T-helper 1 cell treated with Interleukin-12 subunit alpha and Interleukin-12 subunit beta and Interleukin-4 antibody, amounts not matched to agents 30 μg/mL and 1 μg/mL, for 36 hours (primary cell): ENCODE measurements at regions not wholly inside any gene's neighbourhood (a gene's known extent, or its start where the extent isn't known, plus 50 kb on each side); places are given as distances from the start of the nearest gene placed in this dataset.

Experiments used
- H3K27ac Mint-ChIP-seq: one replicate; pipeline ENCODE4 v1.8.0; 2021; ENCODE audit warnings: mild to moderate bottlenecking, mixed read lengths
- H3K27me3 Mint-ChIP-seq: one replicate; pipeline ENCODE4 v1.8.0; 2021; ENCODE audit warnings: low read depth, mixed read lengths
- H3K36me3 Mint-ChIP-seq: one replicate; pipeline ENCODE4 v1.8.0; 2021; ENCODE audit warnings: low read depth, mixed read lengths
- H3K4me1 Mint-ChIP-seq: one replicate; pipeline ENCODE4 v1.8.0; 2021; ENCODE audit warnings: low read depth, mixed read lengths
- H3K4me3 Mint-ChIP-seq: one replicate; pipeline ENCODE4 v1.8.0; 2021; ENCODE audit warnings: mild to moderate bottlenecking, moderate library complexity, mixed read lengths
- H3K9me3 Mint-ChIP-seq: one replicate; pipeline ENCODE4 v1.8.0; 2021; ENCODE audit warnings: mixed read lengths

DNA sequence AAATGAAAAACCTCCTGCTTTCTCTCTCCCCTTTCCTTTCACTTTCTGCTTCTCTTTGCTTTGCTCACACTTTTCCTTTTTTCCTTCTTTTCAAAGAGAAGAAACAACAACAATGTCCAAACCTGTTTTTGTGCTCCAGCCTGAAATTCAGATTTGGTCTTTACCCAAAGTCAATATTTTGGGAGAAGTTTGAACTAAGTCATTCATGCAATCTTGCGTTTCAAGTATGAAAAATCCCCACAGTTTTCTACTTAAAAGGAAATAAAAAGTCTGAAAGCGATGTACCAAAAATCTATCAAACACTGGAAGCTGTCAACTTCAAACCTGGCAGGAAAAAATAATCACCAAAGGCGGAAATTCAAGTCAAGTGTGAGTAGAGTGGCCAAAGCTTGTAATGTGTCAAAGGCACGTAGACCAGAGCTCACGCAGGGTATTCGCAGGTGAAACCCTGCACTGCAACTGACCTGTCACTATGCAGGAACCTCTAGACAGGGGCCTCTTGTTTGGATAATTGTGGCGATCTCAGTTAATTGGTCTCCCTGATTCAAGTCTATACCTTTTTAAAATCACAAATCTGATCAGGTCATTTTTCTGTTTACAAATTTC is 118.8 kb upstream of the GALNT15 start:
- no peaks in the 10 kb centered on the region for H3K9me3 Mint-ChIP-seq
- H3K4me1 Mint-ChIP-seq, result no peaks in the 10 kb centered on the region
- no peaks in the 10 kb centered on the region for H3K36me3 Mint-ChIP-seq
- H3K4me3 Mint-ChIP-seq, result no peak overlapping the region
- H3K27ac Mint-ChIP-seq, result no peak overlapping the region
- peaks cover 4% of the 10 kb centered on the region for H3K27me3 Mint-ChIP-seq

DNA sequence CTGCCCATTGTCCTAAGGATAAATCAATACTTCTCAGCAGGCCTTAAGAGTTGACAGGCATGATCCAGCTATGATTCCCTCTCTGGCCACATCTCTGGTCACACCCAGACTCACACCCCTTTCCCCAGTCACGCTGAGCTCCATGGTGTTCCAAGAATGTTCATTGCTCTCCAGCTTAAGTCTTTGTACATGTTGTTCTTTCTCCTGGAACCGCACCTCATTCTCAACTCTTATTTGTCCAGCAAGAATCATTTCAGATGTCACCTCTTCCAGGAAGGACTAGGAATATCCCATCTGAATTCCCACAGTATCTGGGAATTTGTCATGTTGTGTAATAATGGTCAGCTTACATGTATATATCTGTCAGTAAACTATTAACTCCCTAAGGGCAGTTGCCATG is 118.3 kb upstream of the GALNT15 start:
- Mint-ChIP-seq H3K27me3 (peaks cover 4% of the 10 kb centered on the region), H3K4me3 (no peak overlapping the region), H3K27ac (no peak overlapping the region), H3K9me3 (no peaks in the 10 kb centered on the region), H3K36me3 (no peaks in the 10 kb centered on the region), H3K4me1 (no peaks in the 10 kb centered on the region)

DNA sequence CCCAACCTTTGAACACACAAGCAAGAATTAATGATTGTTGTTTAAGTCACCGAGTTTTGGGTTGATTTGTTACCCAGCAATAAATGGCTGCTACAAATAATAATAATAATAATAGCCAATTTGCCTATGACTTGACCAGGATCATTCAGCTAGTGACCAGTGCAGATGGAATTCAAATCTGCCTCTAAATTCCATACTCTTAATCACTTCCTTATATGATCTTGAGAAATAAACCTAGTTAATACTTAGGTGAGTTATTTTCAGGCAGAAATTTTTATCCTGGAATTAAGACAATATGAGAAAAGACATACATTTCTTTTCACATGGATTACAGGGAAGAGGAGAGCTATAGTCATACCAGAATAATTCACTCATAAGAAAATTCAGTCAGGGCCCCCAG is 116.0 kb upstream of the GALNT15 start:
- Mint-ChIP-seq H3K4me1 (no peaks in the 10 kb centered on the region), H3K27me3 (peaks cover 2% of the 10 kb centered on the region), H3K9me3 (no peaks in the 10 kb centered on the region), H3K4me3 (no peak overlapping the region), H3K27ac (no peak overlapping the region), H3K36me3 (no peaks in the 10 kb centered on the region)

DNA sequence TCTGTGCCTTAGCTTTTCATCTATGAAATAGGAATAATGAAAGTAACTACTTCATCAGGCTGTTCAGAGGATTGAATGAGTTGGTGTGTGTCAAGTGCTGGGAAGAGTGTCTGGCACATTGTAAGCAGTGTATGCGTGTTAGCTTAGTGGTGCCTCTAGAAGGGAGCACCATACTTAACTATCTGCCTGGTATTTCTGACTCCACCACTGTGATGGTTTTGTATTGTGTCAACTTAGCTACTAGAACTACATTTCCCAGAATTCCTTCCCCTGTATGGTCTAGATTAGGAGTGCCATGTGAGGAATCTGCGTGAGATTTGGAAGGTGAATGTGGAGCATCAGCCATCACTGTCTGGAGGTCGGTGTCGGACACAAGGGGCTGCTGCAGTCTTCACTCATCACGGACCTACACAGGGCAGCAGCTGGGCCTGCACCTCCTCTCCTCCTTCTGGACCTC is 115.4 kb upstream of the GALNT15 start:
- Mint-ChIP-seq H3K27me3 (no peaks in the 10 kb centered on the region), H3K27ac (no peak overlapping the region), H3K4me1 (no peaks in the 10 kb centered on the region), H3K36me3 (no peaks in the 10 kb centered on the region), H3K9me3 (no peaks in the 10 kb centered on the region), H3K4me3 (no peak overlapping the region)

DNA sequence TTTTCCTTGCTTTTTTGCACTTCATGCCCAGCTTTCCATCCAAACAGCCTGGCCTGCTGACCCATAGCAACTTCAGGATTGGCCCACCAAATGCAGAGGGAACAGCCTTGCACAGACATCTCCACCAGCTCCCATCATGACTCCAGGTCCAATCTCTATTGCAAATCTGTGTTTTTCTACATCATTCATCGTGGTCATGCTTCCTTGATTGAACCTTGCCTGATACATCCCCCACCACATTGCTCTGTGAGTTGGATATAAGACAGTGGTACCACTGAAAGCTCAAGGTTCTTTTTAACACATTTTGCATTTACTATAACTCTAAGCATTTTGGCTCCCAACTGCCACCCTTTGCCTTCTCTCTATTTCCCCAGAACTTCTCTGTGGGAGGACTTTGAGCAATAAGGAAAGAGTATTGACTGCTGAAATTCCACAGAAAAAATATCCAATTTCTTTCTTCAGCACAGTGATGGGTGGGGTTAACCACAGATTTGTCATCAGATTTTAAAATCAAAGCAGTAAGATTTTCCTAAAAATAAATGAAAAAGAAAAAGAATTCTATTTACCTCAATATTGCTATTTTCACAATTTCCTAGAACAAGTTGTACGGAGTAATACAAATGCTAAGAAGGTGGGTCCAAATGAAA is 114.6 kb upstream of the GALNT15 start:
- Mint-ChIP-seq H3K9me3 (no peaks in the 10 kb centered on the region), H3K27me3 (no peaks in the 10 kb centered on the region), H3K4me3 (no peak overlapping the region), H3K27ac (no peak overlapping the region), H3K36me3 (no peaks in the 10 kb centered on the region), H3K4me1 (no peaks in the 10 kb centered on the region)

DNA sequence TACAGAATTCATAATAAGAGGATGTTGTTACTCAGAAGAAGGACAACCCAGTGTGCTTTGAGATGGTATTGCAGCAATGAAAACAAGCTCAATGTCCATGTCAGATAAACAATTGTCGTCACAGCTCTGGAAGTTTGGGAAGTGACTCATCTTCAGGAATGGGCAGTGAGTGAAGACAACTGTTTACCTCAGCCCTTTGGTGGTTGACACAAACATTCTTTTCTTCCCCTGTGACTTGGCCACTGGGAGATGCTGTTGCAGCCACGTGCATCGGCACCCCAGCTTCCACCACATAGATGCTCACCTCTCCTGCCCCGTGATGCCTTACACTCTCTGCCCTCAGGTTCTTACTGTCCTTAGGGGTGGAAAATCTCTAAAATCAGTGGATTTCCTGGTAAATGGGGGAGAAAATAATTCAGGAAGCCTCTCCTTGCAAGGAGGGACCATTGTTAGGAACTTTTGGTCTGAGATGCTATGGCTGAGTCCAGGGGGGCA is 114.1 kb upstream of the GALNT15 start:
- Mint-ChIP-seq H3K27me3 (no peaks in the 10 kb centered on the region), H3K4me3 (no peak overlapping the region), H3K9me3 (no peaks in the 10 kb centered on the region), H3K36me3 (no peaks in the 10 kb centered on the region), H3K27ac (no peak overlapping the region), H3K4me1 (no peaks in the 10 kb centered on the region)

DNA sequence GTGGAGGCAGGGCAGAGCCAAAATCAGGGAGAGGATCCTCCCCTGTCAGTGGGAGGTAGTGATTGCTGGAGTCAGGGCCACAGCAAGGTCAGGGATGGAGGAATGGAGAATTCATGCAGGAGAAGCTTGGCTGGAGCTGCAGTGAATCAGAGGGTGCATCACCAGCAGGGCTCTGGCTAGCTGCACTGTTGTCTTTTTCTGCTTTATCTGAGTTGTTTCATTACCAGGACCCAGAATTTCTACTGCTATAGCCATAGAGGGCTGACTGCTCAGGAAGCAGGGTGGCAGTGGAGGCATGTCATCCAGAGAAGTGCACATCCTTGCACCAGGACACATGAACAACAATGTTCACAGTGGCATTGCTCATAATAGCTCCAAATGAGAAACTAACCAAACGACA is 113.5 kb upstream of the GALNT15 start:
- no peaks in the 10 kb centered on the region for H3K36me3 Mint-ChIP-seq
- no peak overlapping the region for H3K27ac Mint-ChIP-seq
- no peak overlapping the region for H3K4me3 Mint-ChIP-seq
- no peaks in the 10 kb centered on the region for H3K4me1 Mint-ChIP-seq
- no peaks in the 10 kb centered on the region for H3K9me3 Mint-ChIP-seq
- no peaks in the 10 kb centered on the region for H3K27me3 Mint-ChIP-seq

DNA sequence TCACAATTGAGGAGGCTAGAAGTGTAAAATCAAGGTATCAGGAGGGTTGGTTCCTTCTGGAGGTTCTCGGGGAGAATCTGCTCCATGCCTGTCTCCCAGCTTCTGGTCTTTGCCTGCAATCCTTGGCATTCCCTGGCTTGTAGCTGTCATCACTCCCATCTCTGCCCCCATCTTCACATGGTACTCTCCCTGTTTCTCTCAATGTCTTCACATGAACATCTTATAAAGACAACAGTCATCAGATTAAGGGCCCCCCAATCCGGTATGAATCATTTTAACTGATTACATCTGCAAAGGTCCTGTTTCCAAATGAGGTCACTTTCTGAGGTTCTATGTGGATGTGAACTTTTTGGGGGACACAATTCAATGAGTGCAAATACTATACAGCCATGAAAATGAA is 113.0 kb upstream of the GALNT15 start:
- Mint-ChIP-seq H3K9me3 (no peaks in the 10 kb centered on the region), H3K36me3 (no peaks in the 10 kb centered on the region), H3K27ac (no peak overlapping the region), H3K27me3 (no peaks in the 10 kb centered on the region), H3K4me1 (no peaks in the 10 kb centered on the region), H3K4me3 (no peak overlapping the region)

DNA sequence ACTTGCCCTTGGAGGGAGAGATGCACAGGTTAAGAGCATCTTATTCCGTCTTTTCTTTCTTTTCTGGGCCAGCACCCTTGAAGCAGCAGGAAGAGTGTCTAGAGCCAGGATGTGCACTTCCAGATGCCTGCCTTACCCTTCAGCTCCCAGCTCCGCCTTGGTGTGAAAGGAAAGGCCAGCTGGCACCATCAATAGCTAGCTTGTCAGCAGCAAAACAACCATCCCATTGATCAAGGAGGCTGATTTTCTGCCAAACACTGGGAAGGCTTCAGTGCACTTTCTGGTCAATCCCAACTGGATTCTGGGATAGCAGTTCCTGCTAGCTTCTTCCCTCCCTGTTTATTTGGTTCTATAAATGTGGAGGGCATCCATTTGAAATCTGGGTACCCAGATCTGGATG is 110.9 kb upstream of the GALNT15 start:
- Mint-ChIP-seq H3K4me1 (no peaks in the 10 kb centered on the region), H3K9me3 (no peaks in the 10 kb centered on the region), H3K4me3 (no peak overlapping the region), H3K27ac (no peak overlapping the region), H3K27me3 (no peaks in the 10 kb centered on the region), H3K36me3 (no peaks in the 10 kb centered on the region)

DNA sequence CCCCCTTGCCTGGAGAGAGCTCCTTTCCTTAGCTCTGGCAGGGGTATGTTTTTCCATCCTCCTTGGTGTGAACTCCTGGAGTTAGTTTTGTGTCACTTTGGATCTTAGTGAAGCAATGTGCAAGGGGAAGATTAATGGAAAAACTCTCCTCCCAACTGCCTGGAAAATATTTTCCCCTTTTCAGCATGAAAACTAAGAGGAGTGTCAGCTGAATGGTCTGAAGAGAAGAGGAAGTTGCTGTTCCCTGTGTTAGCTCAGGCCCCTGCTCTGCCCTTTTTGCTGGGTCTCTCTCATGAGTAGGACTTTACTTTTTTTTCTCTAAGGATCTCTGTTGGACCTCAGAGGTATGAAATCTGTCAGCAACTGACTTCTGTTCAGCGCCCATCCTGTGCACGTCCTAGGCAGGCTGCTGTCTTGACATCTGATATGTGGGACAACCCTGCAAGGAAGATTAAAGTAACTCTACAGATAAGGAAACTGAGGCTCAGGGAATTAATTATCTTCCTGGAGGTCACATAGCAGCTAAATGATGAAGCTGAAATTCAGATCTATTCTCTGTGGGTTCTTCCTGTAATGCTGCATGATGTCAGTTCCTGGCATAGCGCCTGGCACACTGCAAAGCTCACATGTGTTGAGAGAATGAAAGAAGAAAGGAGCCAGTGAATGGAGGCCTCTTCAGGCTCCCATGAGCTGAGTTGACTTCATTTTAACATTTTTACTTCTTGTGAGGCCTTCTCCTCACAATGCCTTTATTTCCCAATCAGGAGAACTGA is 109.7 kb upstream of the GALNT15 start:
- Mint-ChIP-seq H3K36me3 (no peaks in the 10 kb centered on the region), H3K4me1 (no peaks in the 10 kb centered on the region), H3K27me3 (no peaks in the 10 kb centered on the region), H3K4me3 (no peak overlapping the region), H3K9me3 (no peaks in the 10 kb centered on the region), H3K27ac (no peak overlapping the region)

DNA sequence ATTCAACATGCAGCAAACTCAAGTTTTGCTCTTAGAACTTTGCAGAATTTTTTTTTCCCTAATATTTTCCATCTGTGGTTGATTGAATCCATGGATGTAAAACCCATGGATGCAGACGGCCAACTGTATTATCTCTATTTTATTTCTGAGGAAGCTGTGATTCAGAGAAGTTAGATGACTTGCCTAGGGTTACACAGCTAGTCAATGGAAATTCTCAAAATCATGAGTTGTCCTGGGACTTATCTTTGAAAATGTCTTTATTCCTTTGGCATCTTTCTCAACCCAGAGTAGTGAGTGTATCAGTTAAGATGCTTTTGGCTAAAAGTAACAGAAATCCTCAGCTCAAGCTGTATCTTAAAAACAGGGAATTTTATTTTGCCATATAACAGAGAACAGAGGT is 107.9 kb upstream of the GALNT15 start:
- Mint-ChIP-seq H3K4me3 (no peak overlapping the region), H3K27me3 (no peaks in the 10 kb centered on the region), H3K36me3 (no peaks in the 10 kb centered on the region), H3K9me3 (no peaks in the 10 kb centered on the region), H3K27ac (no peak overlapping the region), H3K4me1 (no peaks in the 10 kb centered on the region)

DNA sequence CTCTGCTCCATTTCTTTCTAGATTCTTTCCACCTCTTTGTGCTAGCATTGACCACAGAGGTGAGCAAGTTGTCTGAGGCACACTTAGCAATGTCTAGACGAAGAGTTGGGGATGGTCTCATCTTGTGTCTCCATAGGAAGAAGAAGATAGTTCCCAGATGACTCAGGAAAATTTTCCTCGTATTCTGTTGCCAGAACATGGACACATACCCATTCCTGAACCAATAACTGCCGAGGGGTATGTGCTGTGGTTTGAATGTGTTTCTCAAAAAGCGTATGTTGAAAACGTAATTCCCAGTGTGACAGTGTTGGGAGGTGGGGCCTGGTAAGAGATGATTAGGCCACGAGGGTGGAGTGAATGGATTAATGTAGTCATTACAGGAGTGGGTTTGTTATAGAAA is 107.5 kb upstream of the GALNT15 start:
- Mint-ChIP-seq H3K36me3 (no peaks in the 10 kb centered on the region), H3K27me3 (no peaks in the 10 kb centered on the region), H3K9me3 (peaks cover 3% of the 10 kb centered on the region), H3K4me1 (no peaks in the 10 kb centered on the region), H3K27ac (no peak overlapping the region), H3K4me3 (no peak overlapping the region)

DNA sequence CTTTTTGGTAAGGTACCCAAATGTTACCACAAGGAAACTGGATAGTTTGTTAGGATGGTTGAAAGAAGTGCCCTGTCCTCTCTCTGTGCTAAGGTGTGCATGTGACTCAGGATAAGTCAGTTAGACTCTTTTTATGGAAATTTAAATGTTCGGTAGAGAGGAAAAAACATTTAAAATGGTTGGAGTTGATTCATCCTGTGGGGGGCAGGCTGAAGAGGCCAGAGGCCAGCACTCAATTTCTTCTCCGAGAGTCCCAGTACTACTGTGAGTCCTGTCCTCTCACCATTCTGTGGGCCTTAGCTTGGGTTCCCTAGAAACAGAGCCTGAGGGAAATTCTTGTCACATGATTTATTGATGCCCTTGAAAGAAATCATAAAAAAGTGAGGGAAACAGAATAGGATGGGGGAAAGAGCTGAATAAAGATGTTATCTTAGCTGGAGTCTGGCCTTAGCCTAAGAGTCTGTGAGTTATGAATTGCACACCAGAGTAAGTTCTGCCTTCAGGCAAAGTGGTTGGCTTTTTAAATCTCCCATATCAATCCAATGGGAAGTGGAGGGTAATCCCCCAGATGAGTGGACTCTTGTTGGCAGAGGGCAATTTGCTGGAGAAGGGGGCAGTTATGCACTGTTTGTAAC is 106.5 kb upstream of the GALNT15 start:
- no peaks in the 10 kb centered on the region for H3K36me3 Mint-ChIP-seq
- H3K27ac Mint-ChIP-seq, result no peak overlapping the region
- no peaks in the 10 kb centered on the region for H3K27me3 Mint-ChIP-seq

DNA sequence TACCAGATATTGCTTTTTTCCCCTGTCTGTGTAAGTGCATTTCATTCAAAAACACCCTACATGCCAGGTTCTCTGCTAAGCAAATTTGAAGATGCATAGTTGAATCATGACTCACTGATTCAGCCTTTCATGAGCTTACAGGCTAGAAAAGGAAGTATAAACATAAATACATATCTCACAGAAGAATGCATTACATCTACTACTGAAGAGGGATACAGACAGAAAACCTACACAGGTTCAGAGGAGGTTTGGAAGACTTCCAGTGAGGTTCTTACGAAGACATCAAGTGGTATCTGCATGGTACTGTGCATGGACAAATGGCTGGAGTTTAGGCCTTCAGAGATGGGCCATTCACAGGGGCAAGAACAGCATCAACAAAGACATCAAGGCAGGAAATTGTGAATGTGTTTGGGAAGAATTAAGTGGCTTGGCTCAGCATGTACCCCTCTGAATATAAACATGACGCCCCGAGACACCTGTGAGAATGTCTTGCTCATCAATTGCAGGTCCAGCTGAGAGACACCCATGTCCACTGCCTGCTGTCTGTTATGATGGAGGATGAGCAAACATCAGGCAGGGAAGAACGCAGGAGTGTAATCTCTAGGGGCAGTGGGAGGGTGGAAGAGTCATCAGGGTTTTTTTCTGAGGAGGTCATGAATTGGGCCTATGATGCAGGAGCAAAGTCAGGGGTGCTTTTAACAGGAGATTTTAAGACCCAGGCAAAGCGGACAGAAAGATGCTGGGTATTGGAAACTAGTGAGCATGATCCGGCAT is 105.1 kb upstream of the GALNT15 start:
- H3K27me3 Mint-ChIP-seq, result no peaks in the 10 kb centered on the region
- no peak overlapping the region for H3K27ac Mint-ChIP-seq
- H3K36me3 Mint-ChIP-seq, result no peaks in the 10 kb centered on the region
- no peaks in the 10 kb centered on the region for H3K4me1 Mint-ChIP-seq
- H3K4me3 Mint-ChIP-seq, result no peak overlapping the region
- peaks cover 5% of the 10 kb centered on the region for H3K9me3 Mint-ChIP-seq

More for the DNA sequence above, 106.5 kb upstream of the GALNT15 start:
- Mint-ChIP-seq H3K4me3 (no peak overlapping the region), H3K9me3 (peaks cover 5% of the 10 kb centered on the region), H3K4me1 (no peaks in the 10 kb centered on the region)
